Ishikawa (cell line): ENCODE measurements at regions not wholly inside any gene's neighbourhood (a gene's known extent, or its start where the extent isn't known, plus 50 kb on each side); places are given as distances from the start of the nearest gene placed in this dataset.

Experiments
- CEBPB ChIP-seq: IDR thresholded peaks from 2 replicates; pipeline ENCODE4 v1.6.1; 2012
- CREB1 ChIP-seq: IDR thresholded peaks from 2 replicates; pipeline ENCODE4 v1.6.1; 2012; ENCODE audit warnings: low read depth
- EGR1 ChIP-seq: IDR thresholded peaks from 2 replicates; pipeline ENCODE4 v1.6.1; 2012
- EP300 ChIP-seq: IDR thresholded peaks from 2 replicates; pipeline ENCODE4 v1.6.1; 2012; ENCODE audit warnings: borderline replicate concordance
- FOXM1 ChIP-seq: IDR thresholded peaks from 2 replicates; pipeline ENCODE4 v1.6.1; 2012; ENCODE audit warnings: low read depth, borderline replicate concordance
- NFIC ChIP-seq: IDR thresholded peaks from 2 replicates; pipeline ENCODE4 v1.6.1; 2012
- RAD21 ChIP-seq: IDR thresholded peaks from 2 replicates; pipeline ENCODE4 v1.6.1; 2012; ENCODE audit warnings: low read depth
- REST ChIP-seq: IDR thresholded peaks from 2 replicates; pipeline ENCODE4 v1.6.1; 2012; ENCODE audit warnings: low read depth, mild to moderate bottlenecking
- TAF1 ChIP-seq: IDR thresholded peaks from 2 replicates; pipeline ENCODE4 v1.6.1; 2012; ENCODE audit warnings: low read depth, mild to moderate bottlenecking
- TCF12 ChIP-seq: IDR thresholded peaks from 2 replicates; pipeline ENCODE4 v1.6.1; 2012; ENCODE audit warnings: low read depth
- TEAD4 ChIP-seq: IDR thresholded peaks from 2 replicates; pipeline ENCODE4 v1.6.1; 2012
- YY1 ChIP-seq: IDR thresholded peaks from 2 replicates; pipeline ENCODE4 v1.6.1; 2012; ENCODE audit warnings: low read depth
- ZBTB7A ChIP-seq: IDR thresholded peaks from 2 replicates; pipeline ENCODE4 v1.6.1; 2012; ENCODE audit warnings: low read depth
- TF ChIP-seq, protein P1 (sequence below): IDR thresholded peaks from 2 replicates; pipeline ENCODE4 v1.6.1; 2012
- TF ChIP-seq, protein P2 (sequence below): IDR thresholded peaks from 2 replicates; pipeline ENCODE4 v1.6.1; 2012

- TF ChIP-seq REST (no peak), TAF1 (no peak), EGR1 (no peak), CEBPB (no peak), TCF12 (no peak), EP300 (no peak), CREB1 (no peak), RAD21 (no peak), TEAD4 (no peak), NFIC (no peak), FOXM1 (no peak), YY1 (no peak), ZBTB7A (no peak)
- TF ChIP-seq, protein P1, sequence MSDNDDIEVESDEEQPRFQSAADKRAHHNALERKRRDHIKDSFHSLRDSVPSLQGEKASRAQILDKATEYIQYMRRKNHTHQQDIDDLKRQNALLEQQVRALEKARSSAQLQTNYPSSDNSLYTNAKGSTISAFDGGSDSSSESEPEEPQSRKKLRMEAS = no peak
- TF ChIP-seq, protein P2, sequence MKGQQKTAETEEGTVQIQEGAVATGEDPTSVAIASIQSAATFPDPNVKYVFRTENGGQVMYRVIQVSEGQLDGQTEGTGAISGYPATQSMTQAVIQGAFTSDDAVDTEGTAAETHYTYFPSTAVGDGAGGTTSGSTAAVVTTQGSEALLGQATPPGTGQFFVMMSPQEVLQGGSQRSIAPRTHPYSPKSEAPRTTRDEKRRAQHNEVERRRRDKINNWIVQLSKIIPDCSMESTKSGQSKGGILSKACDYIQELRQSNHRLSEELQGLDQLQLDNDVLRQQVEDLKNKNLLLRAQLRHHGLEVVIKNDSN = no peak
Measured at GRCh38 chrX:34576864-34577263, 80.2 kb downstream of the TMEM47 start.

DNA sequence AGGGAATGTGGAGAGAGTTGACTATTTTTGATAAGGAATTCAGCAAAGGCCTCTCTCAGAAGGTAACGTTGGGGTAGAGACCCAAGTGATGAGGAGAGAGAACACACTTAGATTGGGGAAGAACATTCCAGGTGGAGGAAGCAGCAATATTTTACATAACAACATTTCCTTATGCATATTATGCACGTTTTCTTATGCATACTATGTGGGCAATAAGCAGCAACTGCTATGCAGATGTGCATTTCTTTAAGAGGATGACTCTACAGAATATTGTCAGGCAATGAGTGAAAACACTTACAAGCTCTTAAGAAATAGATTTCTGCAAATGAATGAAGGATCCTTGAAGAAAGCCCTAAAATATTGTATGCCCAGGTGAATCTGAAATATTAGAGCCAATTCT is 91.1 kb downstream of the TMEM47 start:
- TF ChIP-seq RAD21 (no peak), CREB1 (no peak), TEAD4 (no peak), ZBTB7A (no peak), REST (no peak), YY1 (no peak), FOXM1 (no peak), EGR1 (no peak), NFIC (no peak), EP300 (no peak), TAF1 (no peak), TCF12 (no peak)
- TF ChIP-seq, protein P1 = no peak
- TF ChIP-seq, protein P2 = no peak

DNA sequence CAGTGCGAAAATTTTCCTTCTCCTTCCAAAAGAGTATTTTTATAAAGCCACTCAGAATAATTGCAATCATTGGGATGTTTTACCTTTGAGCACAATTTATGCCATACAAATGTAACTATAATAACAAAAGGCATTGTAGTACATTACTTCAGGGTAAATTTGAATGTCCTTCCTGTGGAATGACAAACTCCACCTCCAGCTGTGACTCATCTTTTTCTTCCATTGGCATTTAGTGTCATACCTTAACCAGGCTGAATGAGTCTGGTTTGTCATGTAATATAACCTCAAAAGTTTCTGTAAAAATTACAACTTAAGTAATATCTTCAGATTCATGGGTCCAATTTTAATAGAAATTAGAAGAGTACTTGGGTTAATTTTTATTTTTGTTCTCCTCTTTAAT is 93.3 kb downstream of the TMEM47 start:
- no peak for TF ChIP-seq EGR1
- TF ChIP-seq REST = no peak
- no peak for TF ChIP-seq FOXM1
- no peak for TF ChIP-seq CEBPB
- no peak for TF ChIP-seq TEAD4
- no peak for TF ChIP-seq CREB1
- TF ChIP-seq TCF12 = no peak
- TF ChIP-seq, protein P2 = no peak
- no peak for TF ChIP-seq YY1
- TF ChIP-seq NFIC = no peak
- no peak for TF ChIP-seq RAD21
- TF ChIP-seq EP300 = no peak
- TF ChIP-seq TAF1 = no peak
- TF ChIP-seq, protein P1 = no peak
- no peak for TF ChIP-seq ZBTB7A

DNA sequence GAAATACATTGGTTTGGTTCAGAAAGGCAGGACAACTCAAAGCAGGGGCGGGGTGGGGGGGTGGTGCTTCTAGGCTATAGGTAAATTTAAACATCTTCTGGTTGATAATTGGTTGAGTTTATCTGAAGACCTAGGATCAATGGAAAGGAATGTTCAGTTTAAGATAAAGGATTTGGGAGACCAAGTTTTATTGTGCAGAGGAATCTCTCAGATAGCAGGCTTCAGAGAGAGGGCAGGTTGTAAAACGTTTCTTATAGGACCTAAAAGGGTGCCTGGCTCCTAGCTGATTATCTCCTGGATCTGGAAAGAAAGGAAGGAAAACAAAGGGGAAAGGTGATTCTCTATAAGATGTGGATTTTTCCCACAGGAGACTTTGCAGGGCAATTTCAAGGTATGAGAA is 94.0 kb downstream of the TMEM47 start:
- no peak for TF ChIP-seq YY1
- no peak for TF ChIP-seq FOXM1
- TF ChIP-seq REST = no peak
- no peak for TF ChIP-seq NFIC
- TF ChIP-seq TCF12 = no peak
- no peak for TF ChIP-seq CREB1
- no peak for TF ChIP-seq RAD21
- no peak for TF ChIP-seq TAF1
- TF ChIP-seq EGR1 = no peak
- TF ChIP-seq, protein P1 = no peak
- TF ChIP-seq TEAD4 = no peak
- TF ChIP-seq ZBTB7A = no peak
- no peak for TF ChIP-seq EP300
- TF ChIP-seq, protein P2 = no peak
- no peak for TF ChIP-seq CEBPB
